NCI-H187 treated with DMSO at 0.1 percent for 48 hours (cell line): ENCODE measurements at regions not wholly inside any gene's neighbourhood (a gene's known extent, or its start where the extent isn't known, plus 50 kb on each side); places are given as distances from the start of the nearest gene placed in this dataset.

Experiments used
- DNase-seq: peaks from one replicate; lab custom pipeline; 2025; lab: John Stamatoyannopoulos, UW

GRCh38 chr6:91633374-91634111 lies 1046.7 kb upstream of the MAP3K7 start:
- no peak for DNase-seq

GRCh38 chr6:91632308-91632707 lies 1045.4 kb upstream of the MAP3K7 start:
- no peak for DNase-seq

DNA sequence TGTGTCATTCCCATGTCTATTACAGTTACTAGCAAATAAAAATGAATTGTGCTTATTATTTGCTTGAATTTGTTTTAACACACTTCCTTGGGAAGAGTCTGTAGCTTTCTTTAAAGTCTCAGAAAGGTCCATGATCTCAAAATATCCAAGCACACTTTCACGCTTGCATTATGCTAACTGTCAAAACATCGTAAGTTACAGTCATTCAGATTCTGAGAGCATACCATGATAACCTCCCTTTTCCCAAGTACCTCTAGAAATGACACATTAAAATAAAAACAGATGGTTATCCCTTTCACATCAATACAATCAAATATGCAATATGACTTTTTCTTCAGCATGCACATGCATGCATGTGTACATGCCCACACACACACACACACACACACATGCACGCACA lies 1044.4 kb upstream of the MAP3K7 start:
- DNase-seq, result no peak

DNA sequence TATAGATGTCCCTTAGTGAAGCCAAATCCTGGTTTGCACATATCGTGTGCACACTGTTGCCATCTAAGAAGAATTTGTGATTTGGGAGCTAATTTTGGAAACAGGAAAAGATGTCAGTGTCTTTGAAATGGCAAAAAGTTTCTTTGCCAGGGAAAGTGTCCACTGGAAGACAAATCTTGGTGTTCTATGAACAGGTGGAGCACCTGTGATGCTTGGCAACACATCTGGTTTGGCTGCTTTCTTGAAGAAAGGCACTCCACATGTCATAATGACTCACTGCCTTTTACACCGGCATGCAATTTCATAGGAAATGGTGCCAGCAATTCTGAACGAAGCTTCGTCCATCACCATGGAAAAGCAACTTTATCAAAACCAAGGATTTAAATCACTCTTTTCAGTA lies 1040.0 kb upstream of the MAP3K7 start:
- DNase-seq, result no peak

DNA sequence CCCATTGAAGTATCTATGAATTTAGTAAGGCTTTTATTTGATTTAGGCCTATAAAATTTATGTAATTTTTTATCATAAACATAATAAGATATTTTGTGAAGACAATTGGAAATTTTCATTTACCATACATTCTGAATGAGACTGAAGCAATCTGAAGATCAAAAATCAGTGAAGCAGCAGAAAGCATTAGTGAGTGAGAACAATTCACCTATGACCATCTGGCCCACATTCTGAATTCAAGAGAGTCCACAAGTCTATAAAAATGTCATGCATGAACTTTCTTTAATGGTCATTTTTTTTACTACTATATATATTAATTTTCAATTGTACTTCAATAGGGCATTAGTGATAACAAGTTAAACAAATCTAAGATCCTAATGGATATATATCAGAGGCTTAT lies 1026.6 kb upstream of the MAP3K7 start:
- DNase-seq, result no peak

GRCh38 chr6:91611190-91611589 lies 1024.3 kb upstream of the MAP3K7 start:
- no peak for DNase-seq

DNA sequence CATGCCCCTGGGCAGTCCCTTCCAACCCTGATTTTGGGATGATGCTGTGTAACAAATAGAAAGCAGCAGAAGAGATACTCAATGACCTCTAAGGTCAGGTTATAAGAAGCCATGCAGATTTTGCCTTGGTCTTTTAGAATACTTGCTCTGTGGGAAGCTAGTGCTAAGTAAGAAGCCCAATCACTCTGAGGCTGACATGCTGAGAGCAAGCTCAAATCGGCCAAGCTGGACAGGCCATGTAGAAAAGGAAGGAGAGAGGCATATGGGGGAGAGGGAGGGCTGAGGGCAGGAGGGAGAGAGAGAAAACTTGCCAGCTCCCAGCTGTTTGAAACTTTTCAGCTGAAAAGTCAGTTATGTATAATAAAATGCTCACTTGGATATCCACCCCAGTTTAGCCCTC lies 1021.6 kb upstream of the MAP3K7 start:
- no peak for DNase-seq

- no peak for DNase-seq
These were observed 1019.5 kb upstream of the MAP3K7 start for GRCh38 chr6:91606148-91606901.

GRCh38 chr6:91600561-91600960 lies 1013.7 kb upstream of the MAP3K7 start:
- DNase-seq, result no peak

GRCh38 chr6:91590191-91590590 lies 1003.3 kb upstream of the MAP3K7 start:
- no peak for DNase-seq

DNA sequence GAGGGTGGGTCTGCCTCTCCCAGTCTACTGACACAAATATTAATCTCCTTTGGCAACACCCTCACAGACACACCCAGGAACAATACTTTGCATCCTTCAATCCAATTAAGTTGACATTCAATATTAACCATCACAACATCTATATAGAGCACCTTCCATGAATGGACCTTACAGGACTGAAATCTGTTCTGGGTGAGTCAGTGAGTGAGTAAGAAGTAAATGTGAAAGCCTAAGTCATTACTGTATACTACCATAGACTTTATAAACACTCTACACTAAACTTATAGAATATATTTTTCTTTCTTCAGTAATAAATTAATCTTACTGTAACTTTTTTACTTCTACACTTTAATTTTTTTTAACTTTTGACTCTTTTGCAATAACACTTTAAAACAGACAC lies 993.8 kb upstream of the MAP3K7 start:
- no peak for DNase-seq

DNA sequence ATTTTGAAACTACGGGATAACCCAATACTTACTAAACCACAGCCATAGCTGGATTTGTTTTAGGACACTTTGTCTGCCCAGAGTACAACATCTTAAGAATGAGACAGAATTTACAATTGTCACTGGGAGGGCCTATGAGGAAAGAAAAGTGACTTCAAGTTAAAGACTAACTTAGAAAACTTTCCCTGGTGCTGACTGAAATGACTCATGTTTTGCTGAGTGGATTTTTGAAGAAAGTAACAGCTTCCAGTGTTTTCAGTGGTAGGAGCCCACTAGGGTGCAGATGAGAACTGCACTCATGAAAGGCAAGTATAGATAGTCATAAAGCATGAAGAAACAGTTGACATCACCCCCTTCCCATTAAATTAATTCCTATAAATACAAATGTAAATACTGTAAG lies 988.2 kb upstream of the MAP3K7 start:
- DNase-seq, result no peak

DNA sequence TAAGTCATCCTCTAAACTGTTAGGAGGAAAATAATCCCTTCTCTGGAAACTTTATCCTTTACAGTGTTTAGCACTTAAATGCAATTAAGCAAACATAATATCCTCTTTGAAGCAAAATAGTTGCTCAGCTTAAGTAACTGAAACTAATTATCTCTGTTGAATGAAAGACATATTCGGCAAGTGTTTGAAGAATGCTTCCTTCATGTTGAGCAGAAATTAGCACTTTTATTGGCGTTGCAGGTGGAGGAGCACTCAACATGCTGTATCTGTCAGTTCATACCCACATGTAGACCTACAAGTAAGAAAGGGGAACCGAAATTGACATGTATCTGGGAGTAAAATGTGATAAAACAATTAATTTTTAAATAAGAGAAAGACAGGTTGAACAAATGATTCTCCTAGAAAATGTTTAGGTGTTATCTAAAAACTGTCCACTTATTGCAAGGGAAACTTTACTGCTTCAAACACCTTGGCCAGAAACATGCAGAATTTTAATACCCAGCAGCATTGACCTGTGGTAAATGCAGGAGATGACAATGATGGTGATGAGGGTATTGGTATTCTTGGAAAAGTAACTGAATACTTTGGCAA lies 987.0 kb upstream of the MAP3K7 start:
- no peak for DNase-seq

- no peak for DNase-seq
These were observed 986.0 kb upstream of the MAP3K7 start for GRCh38 chr6:91572878-91573277.

- DNase-seq, result no peak
These were observed 982.2 kb upstream of the MAP3K7 start for GRCh38 chr6:91569071-91569470.

- DNase-seq, result no peak
These were observed 979.6 kb upstream of the MAP3K7 start for GRCh38 chr6:91566467-91566866.

- no peak for DNase-seq
These were observed 978.3 kb upstream of the MAP3K7 start for GRCh38 chr6:91565207-91565606.

GRCh38 chr6:91562955-91563354 lies 976.1 kb upstream of the MAP3K7 start:
- DNase-seq, result no peak

DNA sequence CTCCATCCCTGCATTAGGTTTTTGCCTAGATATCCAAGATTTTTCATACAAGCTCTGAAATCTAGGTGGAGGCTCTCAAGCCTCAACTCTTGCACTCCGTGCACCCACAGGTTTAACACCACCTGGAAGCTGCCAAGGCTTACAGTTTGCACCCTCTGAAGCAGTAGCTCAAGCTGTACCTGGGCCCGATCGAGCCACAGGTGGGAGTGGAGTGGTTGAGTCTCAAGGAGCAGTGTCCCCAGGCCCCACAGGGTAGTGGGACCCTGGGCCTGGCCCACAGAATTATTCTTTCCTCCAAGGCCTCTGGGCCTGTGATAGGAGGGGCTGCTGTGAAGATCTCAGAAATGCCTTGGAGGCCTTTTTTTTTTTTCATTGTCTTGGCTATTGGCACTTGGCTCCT lies 973.5 kb upstream of the MAP3K7 start:
- DNase-seq, result no peak

DNA sequence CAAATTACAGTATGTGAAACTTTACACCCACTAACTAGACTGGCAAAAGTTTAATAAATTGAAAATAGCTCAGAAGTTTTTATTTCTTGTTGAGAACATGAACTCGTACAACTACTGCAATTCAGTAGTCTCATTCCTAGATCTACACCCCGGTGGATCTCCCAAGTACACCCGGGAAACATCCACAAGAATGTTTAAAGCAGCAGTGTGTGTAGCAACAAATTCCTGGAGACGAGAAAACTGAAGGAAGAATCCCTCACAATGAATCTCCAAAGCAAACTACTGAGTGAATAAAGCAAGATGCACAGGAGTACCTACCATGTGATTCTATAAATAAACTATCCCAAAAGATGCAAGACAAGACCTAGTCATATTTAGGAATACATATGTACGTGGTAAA lies 954.0 kb upstream of the MAP3K7 start:
- no peak for DNase-seq

DNA sequence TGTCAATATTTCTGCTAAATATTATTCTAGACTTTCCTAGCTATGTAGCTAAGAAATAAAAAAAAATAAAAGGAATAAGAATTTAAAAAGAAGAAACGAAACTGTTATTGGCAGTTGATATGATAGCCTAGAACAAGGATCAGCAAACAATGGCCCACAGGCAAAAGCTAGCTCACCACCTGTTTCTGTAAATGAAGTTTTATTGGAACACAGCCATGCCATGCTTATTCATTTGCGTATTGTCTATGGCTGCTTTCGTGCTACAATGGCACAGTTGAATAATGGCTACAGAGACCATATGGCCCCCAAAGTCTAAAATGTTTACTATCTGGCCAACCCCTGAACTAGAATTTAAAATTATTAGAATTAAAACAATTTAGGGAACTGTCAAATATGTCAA lies 952.6 kb upstream of the MAP3K7 start:
- DNase-seq, result no peak

- no peak for DNase-seq
These were observed 951.8 kb upstream of the MAP3K7 start for GRCh38 chr6:91538622-91539021.

DNA sequence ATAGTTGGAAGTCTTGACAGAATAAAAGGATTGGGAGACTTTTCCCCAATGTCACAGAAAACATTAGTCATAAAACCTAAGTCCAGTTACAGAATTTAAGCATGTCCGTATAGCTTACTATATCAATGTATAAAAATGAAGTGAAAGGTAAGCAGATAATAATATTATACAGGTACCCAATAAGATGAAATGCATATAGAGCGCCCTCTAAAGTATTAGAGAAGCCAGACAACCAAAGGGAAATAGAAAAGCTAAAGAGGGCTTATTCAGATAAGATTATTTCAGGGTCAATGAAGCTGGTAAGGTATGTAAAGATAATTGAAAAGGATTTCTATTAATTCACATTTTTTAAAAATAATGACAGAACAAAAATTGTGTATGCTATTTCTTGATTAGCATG lies 947.7 kb upstream of the MAP3K7 start:
- DNase-seq, result no peak
